AG09319 (cell line): ENCODE measurements at regions not wholly inside any gene's neighbourhood (a gene's known extent, or its start where the extent isn't known, plus 50 kb on each side); places are given as distances from the start of the nearest gene placed in this dataset.
"Not testable (repeated sequence)": the region's sequence is repeated elsewhere in the genome, so short reads cannot be mapped to it uniquely, and the experiment has no call there.

Source experiments
- DNase-seq: peaks from one replicate; pipeline ENCODE4 v3.0.0-alpha.2; 2010; ENCODE audit warnings: low read depth; ENCODE audit errors: extremely low read depth
- TF ChIP-seq, protein P1 (sequence below): IDR thresholded peaks from 2 replicates; pipeline ENCODE4 v1.5.1; 2011; ENCODE audit warnings: low read depth, mild to moderate bottlenecking, inconsistent platforms, low read length, moderate library complexity

DNA sequence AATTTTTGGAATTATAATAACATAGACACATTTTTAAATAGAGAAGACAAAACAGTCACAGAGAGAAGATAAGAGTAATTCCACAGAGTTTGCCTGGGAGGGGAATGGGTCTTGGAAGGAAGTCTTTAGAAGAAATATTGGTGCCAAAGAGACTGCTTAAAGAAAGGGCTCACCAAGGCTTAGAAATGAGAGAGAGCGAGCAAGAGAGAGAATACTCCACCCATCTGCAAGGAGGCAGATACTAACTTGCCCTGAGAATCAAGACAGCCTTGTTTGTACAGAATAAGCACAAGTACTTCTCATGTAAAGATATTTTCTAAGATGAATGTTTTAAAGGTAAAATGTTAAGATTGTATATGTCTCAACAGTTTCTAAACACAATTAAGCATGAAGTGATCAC is 165.5 kb downstream of the SLC38A4 start:
- TF ChIP-seq, protein P1, sequence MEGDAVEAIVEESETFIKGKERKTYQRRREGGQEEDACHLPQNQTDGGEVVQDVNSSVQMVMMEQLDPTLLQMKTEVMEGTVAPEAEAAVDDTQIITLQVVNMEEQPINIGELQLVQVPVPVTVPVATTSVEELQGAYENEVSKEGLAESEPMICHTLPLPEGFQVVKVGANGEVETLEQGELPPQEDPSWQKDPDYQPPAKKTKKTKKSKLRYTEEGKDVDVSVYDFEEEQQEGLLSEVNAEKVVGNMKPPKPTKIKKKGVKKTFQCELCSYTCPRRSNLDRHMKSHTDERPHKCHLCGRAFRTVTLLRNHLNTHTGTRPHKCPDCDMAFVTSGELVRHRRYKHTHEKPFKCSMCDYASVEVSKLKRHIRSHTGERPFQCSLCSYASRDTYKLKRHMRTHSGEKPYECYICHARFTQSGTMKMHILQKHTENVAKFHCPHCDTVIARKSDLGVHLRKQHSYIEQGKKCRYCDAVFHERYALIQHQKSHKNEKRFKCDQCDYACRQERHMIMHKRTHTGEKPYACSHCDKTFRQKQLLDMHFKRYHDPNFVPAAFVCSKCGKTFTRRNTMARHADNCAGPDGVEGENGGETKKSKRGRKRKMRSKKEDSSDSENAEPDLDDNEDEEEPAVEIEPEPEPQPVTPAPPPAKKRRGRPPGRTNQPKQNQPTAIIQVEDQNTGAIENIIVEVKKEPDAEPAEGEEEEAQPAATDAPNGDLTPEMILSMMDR, result no peak
- no peak for DNase-seq

DNA sequence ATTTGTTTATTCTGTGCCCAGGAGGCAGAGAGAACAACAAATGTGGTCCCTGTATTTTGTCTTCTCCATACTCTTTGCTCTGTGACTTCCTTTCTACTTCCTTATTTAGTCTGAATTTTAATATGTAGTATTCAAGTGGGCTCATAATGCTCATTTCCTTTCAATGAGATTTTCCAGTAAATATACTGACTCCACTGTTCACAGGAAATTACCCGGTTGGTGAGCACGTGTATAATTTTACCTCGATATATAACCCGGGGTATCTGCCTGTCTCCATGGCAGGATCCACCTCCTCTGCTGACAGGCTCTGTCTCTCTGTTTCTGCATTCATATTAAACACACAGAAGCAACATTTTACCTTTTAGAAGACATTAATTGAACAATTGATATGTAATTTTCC is 166.0 kb downstream of the SLC38A4 start:
- TF ChIP-seq, protein P1, result no peak
- DNase-seq, result no peak

DNA sequence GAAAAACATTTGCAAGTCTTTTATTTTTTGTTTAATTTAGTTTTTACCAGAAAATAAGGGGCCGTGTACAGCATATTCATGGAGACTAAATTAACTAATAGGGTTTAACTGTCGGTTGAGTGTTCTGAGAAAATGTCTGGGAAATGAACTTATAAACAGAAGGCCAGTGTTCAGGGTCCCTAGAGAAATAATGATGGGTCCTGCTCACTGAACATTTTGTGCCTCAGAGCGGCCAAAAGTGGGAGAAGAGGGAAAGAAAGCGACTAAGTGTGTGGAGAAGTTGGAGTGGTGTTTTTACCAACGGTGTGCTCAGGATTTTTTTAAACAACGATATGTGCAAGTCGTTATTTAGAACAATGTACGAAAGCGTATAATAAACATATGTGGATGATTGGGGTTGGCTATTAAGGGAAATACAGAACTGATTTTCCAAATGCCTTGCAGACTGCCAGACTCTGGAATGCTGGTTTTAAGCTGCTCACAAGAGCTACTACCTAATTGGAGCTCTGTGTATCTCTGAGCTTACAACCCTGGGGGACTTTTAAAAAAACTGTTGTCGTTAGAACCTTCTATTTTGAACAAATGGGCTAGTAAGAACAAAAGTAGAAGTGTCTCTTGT is 166.7 kb downstream of the SLC38A4 start:
- DNase-seq, result no peak
- TF ChIP-seq, protein P1, result no peak

DNA sequence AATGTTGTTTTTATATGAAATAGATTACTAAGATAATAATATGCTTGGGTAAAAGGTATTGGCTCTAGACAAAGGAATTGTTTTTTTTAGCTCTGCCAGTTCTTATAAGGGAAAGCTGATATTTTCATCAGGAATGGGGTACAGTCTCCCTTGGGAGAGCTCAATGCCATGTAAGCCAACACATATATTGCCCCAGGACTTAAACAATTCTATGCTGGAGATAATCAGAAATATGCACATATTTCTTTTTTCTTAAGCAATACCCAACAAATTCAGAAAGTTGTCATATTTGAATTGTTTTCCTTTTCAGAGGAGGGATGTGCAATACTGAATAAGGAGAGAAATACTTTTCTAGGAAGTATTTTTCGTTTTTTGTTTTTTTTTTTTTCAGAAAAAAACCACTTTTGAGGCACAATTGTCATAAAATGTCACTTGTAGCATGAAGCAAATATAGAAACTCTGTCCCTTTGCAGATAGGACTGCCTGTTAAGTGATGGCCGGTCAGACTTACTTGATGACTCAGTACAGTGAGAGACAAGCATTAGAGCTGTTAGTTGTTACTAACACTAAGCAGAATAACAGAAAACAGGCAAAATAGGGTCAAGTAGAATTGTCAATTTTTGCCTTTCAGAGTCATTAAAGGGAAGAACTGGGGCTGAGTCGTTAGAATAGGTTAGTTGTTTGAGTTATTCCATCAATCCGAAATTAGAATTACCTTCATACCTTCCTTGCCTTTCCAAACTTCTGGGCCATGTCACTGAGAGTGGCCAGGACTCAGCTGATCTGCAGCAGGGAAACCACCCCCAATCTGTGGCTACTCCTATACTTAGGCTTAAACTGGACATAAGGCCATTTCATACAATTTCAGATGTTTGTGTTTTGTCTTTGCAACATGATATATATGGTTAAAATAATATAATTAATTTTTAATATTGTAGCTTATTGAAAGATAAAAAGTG is 168.1 kb downstream of the SLC38A4 start:
- TF ChIP-seq, protein P1, result no peak
- DNase-seq, result no peak

DNA sequence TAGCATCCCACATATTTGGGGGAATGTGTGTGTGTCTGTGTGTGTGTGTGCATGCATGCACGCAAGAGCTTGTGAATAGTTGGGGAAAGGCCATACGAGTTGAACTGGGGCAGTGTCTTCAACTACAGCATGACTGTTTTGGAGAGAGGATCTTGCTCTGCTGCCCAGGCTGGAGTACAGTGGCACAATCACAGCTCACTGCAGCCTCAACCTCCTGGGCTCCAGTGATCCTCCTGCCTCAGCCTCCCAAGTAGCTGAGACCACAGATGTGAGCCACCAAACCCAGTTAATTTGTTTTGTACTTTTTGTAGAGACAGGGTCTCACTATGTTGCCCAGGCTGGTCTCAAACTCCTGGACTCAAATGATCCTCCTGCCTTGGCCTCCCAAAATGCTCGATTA is 169.8 kb downstream of the SLC38A4 start:
- not testable (repeated sequence) for DNase-seq

DNA sequence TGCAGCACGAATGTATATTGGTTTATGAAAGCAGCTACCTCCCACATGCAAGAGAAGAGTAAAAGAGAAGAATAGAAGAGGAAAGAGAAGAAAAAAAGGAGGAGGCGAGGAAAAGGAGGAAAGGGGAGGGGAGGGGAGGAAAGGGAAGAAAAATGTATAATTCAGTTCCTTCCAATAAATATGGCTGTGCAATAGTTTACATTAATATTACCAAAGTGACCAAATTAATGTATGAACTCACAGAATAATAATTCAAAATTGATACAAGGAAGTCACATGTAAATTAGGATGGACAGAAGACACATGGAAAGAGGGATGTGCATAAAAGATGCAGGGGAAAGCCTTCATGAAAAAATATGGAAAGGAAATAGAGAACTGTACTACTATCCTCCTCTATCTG is 172.5 kb downstream of the SLC38A4 start:
- TF ChIP-seq, protein P1, result no peak
- no peak for DNase-seq

DNA sequence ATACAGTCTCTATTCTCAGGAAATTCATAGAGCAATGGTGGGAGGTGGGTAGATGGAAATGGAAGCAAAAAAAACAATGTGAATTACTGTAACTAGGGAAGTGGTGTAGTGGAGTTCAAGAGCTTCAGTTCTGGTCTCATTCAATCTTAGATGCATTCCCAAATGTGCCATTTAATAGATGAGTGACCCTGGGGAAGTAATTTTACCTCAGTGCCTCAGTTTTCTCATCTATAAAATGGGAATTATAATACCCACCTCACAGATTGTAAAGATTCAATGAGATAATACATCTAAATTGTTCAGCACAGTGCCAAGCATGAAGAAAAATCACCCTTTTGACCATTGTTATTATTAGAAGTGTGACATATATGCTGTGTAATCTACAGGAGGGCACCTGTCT is 173.1 kb downstream of the SLC38A4 start:
- DNase-seq, result no peak
- TF ChIP-seq, protein P1, result no peak
